Eye (tissue), 1 donor: ENCODE measurements at regions not wholly inside any gene's neighbourhood (a gene's known extent, or its start where the extent isn't known, plus 50 kb on each side); places are given as distances from the start of the nearest gene placed in this dataset.

ENCODE experiments used
- DNase-seq: peaks from one replicate; pipeline ENCODE4 v3.0.0-alpha.2; 2015

- no peak for DNase-seq
Measured at GRCh38 chr15:70151003-70151402, 53.3 kb upstream of the TLE3 start.

- no peak for DNase-seq
Measured at GRCh38 chr15:70150405-70150747, 52.7 kb upstream of the TLE3 start.

- DNase-seq: no peak
Measured at GRCh38 chr15:70149667-70150404, 52.1 kb upstream of the TLE3 start.

GRCh38 chr15:70147778-70148177, 50.1 kb upstream of the TLE3 start:
- DNase-seq: no peak
